Peyer's patch (tissue), 4 donors: ENCODE measurements at regions not wholly inside any gene's neighbourhood (a gene's known extent, or its start where the extent isn't known, plus 50 kb on each side); places are given as distances from the start of the nearest gene placed in this dataset.

Experiments used
- POLR2A ChIP-seq, 2 donors: fragments of 450-650 bp; IDR thresholded peaks; one replicate each; pipeline ENCODE4 v1.5.1; 2017; ENCODE audit warnings: antibody characterized with exemption in 2 of 2, mild to moderate bottlenecking in 2 of 2, moderate library complexity in 2 of 2
- TF ChIP-seq, protein P1 (sequence below), 6 experiments: fragments of 450-650 bp in 4 of 6; fragments of 200-600 bp in 2 of 6; sonication (generic) in 1 of 6; IDR thresholded peaks; one replicate each; pipeline ENCODE4 v1.5.1; 2017 to 2019; ENCODE audit warnings: antibody characterized with exemption in 6 of 6, mild to moderate bottlenecking in 3 of 6, moderate library complexity in 1 of 6

- TF ChIP-seq, protein P1, sequence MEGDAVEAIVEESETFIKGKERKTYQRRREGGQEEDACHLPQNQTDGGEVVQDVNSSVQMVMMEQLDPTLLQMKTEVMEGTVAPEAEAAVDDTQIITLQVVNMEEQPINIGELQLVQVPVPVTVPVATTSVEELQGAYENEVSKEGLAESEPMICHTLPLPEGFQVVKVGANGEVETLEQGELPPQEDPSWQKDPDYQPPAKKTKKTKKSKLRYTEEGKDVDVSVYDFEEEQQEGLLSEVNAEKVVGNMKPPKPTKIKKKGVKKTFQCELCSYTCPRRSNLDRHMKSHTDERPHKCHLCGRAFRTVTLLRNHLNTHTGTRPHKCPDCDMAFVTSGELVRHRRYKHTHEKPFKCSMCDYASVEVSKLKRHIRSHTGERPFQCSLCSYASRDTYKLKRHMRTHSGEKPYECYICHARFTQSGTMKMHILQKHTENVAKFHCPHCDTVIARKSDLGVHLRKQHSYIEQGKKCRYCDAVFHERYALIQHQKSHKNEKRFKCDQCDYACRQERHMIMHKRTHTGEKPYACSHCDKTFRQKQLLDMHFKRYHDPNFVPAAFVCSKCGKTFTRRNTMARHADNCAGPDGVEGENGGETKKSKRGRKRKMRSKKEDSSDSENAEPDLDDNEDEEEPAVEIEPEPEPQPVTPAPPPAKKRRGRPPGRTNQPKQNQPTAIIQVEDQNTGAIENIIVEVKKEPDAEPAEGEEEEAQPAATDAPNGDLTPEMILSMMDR (IDR thresholded peaks at IDR 0.05), result no peak
- TF ChIP-seq POLR2A (IDR thresholded peaks at IDR 0.05), result no peak
Measured at GRCh38 chr15:29563112-29563511, 259.2 kb downstream of the TJP1 start.
